ENCODE measurements at regions not wholly inside any gene's neighbourhood (a gene's known extent, or its start where the extent isn't known, plus 50 kb on each side); places are given as distances from the start of the nearest gene placed in this dataset.

DNA sequence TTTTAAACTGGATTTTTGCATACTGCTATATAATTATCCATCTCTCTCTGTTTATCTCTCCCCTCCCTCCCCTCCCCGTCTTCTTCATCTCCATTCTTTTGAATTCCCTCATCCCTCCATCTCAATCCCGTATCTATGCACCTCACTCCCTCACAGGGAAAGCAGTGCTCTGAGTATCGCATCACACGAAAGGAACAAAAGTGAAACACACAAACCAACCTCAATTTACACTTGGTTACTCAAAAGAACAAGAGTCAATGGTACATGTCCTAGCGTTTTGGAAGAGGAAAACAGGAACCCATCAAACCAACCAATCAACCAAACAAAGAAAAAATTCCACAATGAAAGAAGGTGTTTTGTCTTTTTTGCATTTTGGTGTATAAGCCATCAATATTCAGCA, 115.1 kb downstream of the NBPF12 start:
- TF ChIP-seq POLR2A (IDR thresholded peaks at IDR 0.05; ENCODE audit: low read length), result no peak
- no peak for TF ChIP-seq CBX2 (IDR thresholded peaks at IDR 0.05; ENCODE audit: borderline replicate concordance, low read depth)
- TF ChIP-seq JUN (IDR thresholded peaks at IDR 0.05), result no peak
- no peak for TF ChIP-seq MAZ (IDR thresholded peaks at IDR 0.05; ENCODE audit: borderline replicate concordance, low read depth, low read length)
- no peak for TF ChIP-seq CTCF (IDR thresholded peaks at IDR 0.05)
- no peak for TF ChIP-seq CHD4 (IDR thresholded peaks at IDR 0.05; ENCODE audit: borderline replicate concordance)
- TF ChIP-seq REST (IDR thresholded peaks at IDR 0.05), result no peak
- no peak for TF ChIP-seq RFX5 (IDR thresholded peaks at IDR 0.05)
- no peak for TF ChIP-seq HDAC2 (IDR thresholded peaks at IDR 0.05)
- no peak for TF ChIP-seq ZNF302 (CRISPR knock-in tag; IDR thresholded peaks at IDR 0.05)
